CD4-positive, alpha-beta T cell treated with Interleukin-17A for 1 hour (primary cell): ENCODE measurements at regions not wholly inside any gene's neighbourhood (a gene's known extent, or its start where the extent isn't known, plus 50 kb on each side); places are given as distances from the start of the nearest gene placed in this dataset.
"Not testable (repeated sequence)": the region's sequence is repeated elsewhere in the genome, so short reads cannot be mapped to it uniquely, and the experiment has no call there.

Experiments used
- DNase-seq: peaks from one replicate; pipeline ENCODE4 v3.0.0-alpha.2; 2020

- DNase-seq = no peak
These were observed 319.9 kb downstream of the ARRDC4 start for GRCh38 chr15:98280284-98280975.

- DNase-seq = no peak
These were observed 320.6 kb downstream of the ARRDC4 start for GRCh38 chr15:98281130-98281529.

- no peak for DNase-seq
These were observed 322.3 kb downstream of the ARRDC4 start for GRCh38 chr15:98282656-98283332.

- DNase-seq = no peak
These were observed 325.7 kb downstream of the ARRDC4 start for GRCh38 chr15:98286200-98286599.

GRCh38 chr15:98286831-98287230 is 326.3 kb downstream of the ARRDC4 start:
- DNase-seq = no peak

- DNase-seq = no peak
These were observed 327.6 kb downstream of the ARRDC4 start for GRCh38 chr15:98288091-98288590.

- DNase-seq = no peak
These were observed 329.2 kb downstream of the ARRDC4 start for GRCh38 chr15:98289747-98290146.

- DNase-seq = no peak
These were observed 332.1 kb downstream of the ARRDC4 start for GRCh38 chr15:98292442-98293240.

GRCh38 chr15:98294126-98294525 is 333.6 kb downstream of the ARRDC4 start:
- no peak for DNase-seq

GRCh38 chr15:98295101-98295759 is 334.7 kb downstream of the ARRDC4 start:
- DNase-seq = not testable (repeated sequence)

- no peak for DNase-seq
These were observed 336.1 kb downstream of the ARRDC4 start for GRCh38 chr15:98296653-98297052.

GRCh38 chr15:98304371-98304770 is 343.9 kb downstream of the ARRDC4 start:
- no peak for DNase-seq

- DNase-seq = no peak
These were observed 340.2 kb upstream of the IGF1R start for GRCh38 chr15:98308117-98308516.

GRCh38 chr15:98311566-98312188 is 336.7 kb upstream of the IGF1R start:
- DNase-seq = peak; percentile 62

GRCh38 chr15:98312913-98313312 is 335.4 kb upstream of the IGF1R start:
- DNase-seq = no peak

- no peak for DNase-seq
These were observed 332.4 kb upstream of the IGF1R start for GRCh38 chr15:98315971-98316370.

- no peak for DNase-seq
These were observed 326.4 kb upstream of the IGF1R start for GRCh38 chr15:98321896-98322295.

- DNase-seq = no peak
These were observed 325.8 kb upstream of the IGF1R start for GRCh38 chr15:98322581-98322980.

- no peak for DNase-seq
These were observed 323.9 kb upstream of the IGF1R start for GRCh38 chr15:98324341-98324970.

GRCh38 chr15:98326804-98327203 is 321.5 kb upstream of the IGF1R start:
- no peak for DNase-seq

- no peak for DNase-seq
These were observed 318.1 kb upstream of the IGF1R start for GRCh38 chr15:98330258-98330657.
